Loucy (cell line): ENCODE measurements at regions not wholly inside any gene's neighbourhood (a gene's known extent, or its start where the extent isn't known, plus 50 kb on each side); places are given as distances from the start of the nearest gene placed in this dataset.

Source experiments
- CTCF ChIP-seq: fragments of 200-600 bp; sonication (generic); conservative IDR thresholded peaks from 2 replicates; pipeline ENCODE4 v1.5.1; 2014; ENCODE audit warnings: mild to moderate bottlenecking, antibody characterized with exemption, low read length
- EZH2phosphoT487 ChIP-seq: fragments of 200-600 bp; IDR thresholded peaks from 2 replicates; pipeline ENCODE4 v1.6.1; 2018; ENCODE audit warnings: antibody characterized with exemption, mild to moderate bottlenecking, moderate library complexity, borderline replicate concordance

- TF ChIP-seq CTCF (no peak), EZH2phosphoT487 (no peak)
These were observed 313.5 kb downstream of the RFPL4B start for GRCh38 chr6:112660626-112661025.
